NCI-H446 (cell line): ENCODE measurements at regions not wholly inside any gene's neighbourhood (a gene's known extent, or its start where the extent isn't known, plus 50 kb on each side); places are given as distances from the start of the nearest gene placed in this dataset.
A peak's percentile ranks its signal among the peaks of the same experiment; 100 is the strongest.
"Not testable (repeated sequence)": the region's sequence is repeated elsewhere in the genome, so short reads cannot be mapped to it uniquely, and the experiment has no call there.

ENCODE experiments used
- DNase-seq, 2 experiments: peaks; one replicate each; lab custom pipeline; 2025; lab: John Stamatoyannopoulos, UW

DNA sequence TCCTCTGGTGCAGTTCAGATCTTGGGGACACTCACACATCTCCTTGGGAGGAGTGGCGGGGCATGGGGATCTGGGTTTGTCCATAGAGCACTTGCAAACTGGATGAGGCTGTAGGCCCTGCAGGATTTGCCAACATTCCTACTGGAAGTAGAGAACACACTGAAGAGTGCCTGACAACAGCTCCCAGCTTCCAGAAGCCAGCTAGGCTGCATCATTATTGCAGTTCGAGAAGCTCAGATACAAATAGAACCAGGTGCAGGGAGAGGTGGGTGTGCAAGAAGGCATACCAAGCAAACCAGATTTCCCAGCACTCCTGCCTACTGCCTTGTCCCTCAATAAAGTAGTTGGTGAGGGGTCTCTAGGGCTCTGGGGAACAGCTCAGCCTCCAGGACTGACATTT is 52.5 kb downstream of the RHOB start:
- no peak for DNase-seq

DNA sequence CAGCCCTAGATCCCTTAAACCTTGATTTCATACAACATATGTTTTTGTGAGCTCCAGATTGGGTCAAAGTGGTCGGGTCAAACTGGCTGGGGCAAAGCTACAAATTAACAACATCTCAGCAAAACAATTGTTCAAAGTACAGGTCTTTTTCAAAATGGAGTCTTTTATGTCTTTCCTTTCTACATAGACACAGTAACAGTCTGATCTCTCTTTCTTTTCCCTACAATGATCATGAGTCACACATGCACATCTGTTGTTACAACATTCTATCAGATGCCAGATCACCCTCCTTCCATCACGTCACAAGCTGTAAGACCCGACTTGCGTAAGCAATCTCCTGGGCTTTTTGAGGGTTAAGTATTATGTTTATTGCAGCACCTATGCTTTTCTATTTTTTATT is 55.1 kb downstream of the RHOB start:
- no peak for DNase-seq

DNA sequence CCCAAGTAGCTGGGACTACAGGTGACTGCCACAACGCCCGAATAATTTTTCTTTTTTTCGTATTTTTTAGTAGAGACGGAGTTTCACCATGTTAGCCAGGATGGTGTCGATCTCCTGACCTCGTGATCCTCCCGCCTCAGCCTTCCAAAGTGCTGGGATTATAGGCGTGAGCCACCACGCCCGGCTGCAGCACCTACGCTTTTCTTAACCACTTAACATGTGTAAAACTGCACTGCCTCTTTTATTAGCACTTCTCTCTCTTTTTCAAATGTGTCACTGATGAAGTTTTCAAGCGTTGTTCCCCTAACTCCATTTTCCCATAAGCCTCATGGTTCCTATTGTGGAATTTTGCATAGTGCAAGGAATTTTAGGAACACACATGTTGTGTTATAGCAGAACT is 55.6 kb downstream of the RHOB start:
- DNase-seq: not testable (repeated sequence)

DNA sequence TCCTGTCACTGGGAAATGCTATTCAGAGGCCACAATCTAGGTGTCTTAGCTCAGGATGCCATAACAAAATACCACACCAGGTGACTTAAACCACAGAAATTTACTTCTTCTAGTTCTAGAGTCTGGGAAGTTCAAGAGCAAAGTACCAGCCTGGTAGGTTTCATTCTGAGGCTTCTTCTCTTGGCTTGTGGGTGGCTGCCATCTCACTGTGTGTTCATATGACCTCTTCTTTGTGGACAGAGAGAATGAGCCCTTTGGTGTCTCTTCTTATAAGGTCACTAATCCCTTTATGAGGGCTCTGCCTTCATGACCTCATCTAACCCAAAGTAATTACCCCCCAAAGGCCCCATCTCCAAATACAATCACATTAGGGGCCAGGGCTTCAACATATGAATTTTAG is 57.3 kb downstream of the RHOB start:
- DNase-seq: no peak

DNA sequence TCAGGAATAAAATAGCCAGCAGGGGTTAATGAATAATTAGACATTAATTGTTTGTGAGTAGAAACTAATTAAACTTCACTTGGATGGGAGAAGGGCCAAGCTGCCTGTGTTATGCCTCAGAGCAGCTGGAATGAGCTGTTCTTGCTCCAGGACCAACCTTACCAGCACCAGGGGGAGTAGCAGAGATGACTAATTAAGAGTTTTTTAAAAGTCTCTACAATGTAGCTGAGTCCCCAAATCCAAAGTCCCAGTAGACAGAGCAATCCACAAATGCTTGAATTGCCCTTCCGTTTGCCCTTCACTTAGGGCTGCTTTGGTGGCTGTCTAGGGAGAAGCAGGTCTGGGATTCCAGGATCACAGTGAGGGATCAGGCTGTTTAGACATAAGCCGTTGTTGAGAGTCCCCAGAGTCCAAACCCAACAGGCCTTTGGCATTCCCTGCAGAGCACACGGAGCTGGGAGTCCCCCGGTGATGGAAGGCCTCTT is 59.4 kb downstream of the RHOB start:
- no peak for DNase-seq

DNA sequence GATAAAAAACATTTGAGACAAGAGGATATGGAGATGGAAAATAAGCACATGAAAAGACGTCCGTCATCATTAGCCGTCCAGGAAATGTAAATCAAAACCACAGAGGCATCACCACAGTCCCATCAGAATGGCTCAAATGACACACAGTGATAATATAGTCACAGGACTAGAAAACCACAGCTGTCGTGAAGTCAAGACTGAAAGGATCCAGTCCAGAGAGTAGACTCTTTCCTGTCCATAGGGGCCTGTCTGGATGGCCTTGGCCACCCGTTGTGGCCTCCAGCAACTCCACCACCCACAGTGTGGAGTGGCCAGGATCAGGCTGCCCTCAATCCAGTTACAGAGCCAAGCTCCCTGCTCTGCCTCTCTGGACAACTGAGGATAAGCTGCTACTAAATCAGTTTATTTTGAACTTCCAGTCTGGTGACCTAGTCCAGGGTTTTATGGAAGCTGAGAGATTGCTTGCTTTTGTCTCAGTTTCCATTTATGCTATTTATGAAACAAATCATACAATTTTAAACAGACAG is 60.4 kb downstream of the RHOB start:
- DNase-seq: no peak

DNA sequence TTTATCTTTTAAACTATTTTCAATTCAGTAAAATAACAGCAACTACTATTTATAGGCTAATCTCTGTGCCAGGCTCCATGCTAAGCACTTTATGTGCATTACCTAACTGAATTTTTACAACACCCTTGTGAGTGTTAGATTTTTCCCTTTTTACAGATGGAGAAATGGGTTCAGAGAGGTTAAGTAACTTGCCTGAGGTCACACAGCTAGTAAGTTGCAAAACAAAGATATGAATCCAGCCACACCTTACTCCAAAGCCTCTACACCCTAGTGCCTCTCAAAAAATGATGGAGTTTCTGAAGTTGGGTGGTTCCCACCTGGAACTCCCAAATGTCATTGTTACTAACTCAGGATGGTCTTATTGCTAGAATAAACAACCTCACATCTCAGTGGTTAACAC is 60.8 kb downstream of the RHOB start:
- DNase-seq: no peak

DNA sequence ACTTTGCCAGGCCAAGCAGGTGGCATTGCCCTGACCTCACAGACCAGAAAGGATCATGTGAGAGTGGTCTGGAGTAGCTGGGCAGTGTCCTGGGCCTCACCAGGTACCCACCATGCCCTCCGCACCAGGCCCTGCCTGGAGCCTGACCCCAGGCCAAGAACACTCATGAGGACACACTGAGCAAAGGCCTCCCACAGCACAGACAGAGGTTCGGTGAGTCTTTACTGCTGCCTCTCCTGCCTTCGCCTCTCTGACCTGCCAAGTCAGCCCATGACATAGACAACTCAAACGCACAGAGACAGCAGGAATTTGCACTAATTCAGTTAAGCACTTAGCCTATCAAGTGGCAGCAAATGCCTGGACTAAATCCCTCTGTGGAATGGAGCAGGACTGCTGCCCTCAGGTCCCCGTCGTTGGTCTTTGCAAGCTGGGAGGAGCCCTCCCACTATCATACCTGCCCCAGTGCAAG is 62.5 kb downstream of the RHOB start:
- DNase-seq: no peak

DNA sequence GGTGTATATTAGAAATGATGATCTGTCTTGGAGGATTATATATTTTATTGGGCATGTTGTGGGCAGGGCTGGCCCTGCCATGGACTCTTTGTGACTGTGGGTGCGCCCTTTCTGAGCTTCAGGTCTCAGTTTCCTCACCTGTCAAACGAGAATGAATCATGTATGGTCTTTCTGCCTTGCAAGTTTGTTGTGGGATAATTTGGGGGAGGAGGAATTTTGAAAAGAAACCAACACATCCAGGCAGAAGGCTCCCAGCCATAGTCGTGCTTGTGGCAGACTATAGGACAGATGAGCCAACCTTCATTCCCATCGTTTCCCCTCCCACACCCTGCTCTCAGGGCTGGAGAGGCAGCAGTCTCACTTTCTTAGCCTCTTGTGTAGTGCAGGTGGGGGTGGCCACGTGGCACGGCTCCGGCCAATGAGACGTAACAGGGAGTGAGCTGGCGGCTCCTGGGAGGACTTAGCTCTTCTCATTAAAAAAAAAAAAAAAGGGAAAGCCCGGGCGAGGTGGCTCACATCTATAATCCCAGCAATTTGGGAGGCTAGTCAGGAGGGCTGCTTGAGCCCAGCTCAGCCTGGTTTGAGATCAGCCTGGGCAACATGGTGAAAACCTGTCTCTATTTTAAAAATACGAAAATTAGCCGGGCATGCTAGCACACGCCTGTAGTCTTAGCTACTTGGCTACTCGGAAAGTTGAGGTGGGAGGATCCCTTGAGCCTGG is 63.1 kb downstream of the RHOB start:
- peak in 1 of 2 experiments; percentile 53 for DNase-seq

DNA sequence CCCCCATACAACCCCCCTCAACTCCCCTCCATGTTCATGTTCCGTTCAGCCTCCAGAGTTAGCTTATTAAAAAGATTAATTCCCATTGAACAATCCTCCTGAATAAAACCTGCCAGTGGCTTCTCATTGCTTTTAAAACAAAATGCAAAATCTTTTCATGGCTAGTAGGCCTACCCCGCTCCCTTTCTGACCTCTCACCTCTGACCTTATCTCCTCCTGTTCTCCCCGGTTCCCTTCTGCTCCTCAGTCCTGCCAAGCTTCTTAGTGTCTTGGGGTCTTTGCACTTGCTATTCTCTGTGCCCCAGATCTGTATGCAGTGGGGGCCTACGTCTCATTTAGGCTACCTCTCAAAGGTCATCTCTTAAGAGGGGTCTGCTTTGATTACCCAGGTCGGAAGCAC is 64.3 kb downstream of the RHOB start:
- DNase-seq: no peak

DNA sequence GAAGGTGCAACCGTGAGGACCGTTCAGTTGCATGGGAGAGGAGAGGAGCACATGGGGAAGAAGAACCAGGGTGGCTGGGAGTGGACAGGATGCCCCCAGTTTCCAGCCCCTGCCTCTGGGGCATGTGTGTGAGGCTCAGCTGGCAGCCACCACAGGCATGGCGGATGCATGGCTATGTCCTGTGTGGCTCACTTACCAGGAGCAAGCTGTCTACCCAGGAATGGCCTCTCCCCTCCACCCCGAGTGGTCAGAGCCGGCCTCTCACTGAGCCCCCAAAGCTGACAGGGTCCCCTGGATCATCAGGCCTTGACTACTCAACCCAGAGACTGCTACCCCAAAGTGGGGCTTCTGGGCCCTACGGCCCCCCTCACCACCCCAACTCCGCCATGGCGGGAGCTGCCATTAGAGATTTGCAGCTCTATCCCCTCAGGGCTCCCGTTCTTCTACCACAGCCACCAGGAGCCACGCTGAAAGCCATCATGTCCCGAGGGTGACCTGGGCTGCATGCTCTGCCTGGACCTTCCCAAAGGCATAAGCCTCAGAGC is 65.3 kb downstream of the RHOB start:
- DNase-seq: no peak

DNA sequence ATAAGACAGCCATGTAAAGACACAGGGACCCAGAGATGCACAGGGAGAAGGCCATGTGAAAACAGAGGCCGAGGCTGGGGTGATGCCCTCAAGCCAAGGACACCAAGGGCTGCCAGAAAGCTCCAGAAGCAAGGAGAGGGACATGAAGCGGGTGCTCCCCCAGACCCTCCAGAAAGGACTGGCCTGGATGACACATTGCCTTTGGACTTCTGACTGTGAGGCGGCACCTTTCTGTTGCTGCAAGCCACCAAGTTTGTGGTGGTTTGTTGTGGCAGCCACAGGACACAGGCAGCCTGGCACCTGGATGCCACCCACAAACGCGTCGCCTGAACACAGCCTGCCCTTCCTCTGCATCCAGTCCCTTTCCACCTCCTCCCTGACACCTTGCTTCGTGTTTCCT is 67.1 kb downstream of the RHOB start:
- no peak for DNase-seq

DNA sequence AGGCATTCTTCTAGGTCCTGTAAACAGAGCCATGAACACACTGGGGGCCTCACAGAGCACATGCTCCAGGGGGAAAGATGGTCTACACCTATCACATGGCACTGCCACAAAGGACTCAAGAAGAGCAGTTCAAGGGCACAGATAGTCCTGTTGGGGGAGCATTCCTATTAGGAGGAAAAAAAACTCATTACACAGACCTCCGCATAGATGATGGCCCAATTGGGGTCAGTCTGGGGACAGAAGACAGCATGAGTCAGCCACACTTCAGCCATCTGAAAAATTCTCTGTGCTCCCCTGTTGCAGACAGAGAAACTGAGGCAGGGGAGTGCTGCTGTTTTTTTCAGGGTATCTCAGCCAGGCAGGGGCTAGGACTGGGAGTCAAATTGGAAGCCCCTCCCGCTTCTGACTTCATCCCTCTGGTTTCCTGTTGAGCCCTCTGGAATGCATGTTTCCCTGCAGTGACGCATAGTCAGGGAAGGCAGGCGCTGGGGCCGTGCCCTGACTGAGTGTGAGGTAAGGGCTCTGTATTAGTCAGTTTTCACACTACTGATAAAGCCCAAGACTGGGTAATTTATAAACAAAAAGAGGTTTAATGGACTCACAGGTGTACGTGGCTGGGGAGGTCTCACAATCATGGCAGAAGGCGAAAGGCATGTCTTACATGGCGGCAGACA is 67.9 kb downstream of the RHOB start:
- DNase-seq: no peak

DNA sequence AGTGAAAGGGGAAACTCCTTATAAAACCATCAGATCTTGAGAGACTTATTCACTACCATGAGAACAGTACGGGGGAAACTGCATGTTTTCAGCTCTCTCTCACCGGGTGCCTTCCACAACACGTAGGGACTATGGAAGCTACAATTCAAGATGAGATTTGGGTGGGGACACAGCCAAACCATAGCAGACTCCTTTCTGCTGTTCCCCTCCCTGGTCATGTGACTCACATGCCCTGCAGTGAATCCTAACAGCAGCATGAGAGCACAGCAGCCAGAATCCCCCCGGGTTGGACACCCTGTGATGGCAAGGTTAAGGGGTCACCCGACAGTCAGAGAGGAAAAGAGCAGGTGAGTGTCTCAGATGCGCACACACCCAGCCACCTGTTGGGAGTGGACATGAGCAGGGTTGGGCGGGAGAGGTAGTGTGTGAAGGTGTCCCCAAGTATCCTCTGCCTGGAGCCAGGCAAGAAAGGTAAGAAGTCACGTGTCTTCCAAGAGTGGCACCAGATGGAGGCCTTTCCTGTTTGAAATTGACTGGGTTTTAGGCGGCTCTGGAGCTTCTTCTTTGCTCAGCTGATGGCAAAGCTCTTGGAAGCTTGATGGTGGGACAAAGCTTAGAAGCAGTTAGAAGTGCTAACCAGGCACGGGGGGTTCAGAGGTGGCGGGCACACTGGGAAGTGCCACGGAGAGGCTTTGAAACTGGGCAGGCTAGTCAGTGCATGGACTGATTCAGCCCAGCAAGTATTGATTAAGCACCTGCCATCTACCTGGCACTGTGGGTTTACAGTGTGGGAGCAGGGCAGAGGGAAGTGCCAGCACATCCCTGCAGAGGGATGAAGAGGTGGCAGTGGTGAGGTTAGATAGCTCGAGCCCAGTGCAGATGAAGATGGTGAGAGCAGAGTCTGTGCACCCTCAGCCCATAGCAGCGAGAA is 68.7 kb downstream of the RHOB start:
- DNase-seq: no peak

DNA sequence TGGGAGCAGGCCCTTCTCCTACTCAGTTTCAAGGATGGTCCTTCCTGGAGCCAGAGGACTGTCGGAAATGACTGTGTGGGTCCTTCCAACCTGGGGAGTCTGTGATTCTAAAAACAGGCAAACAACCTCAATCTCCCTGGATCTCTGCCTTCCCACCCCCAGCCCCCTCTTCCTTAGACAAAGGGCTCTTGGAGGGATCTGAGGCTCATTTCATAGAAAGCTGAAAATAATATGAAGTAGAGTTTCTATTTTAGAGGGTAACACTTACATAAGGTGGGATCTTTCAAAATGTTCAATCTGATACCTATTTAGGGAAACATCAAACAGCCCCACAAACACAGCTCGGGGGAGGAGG is 69.4 kb downstream of the RHOB start:
- DNase-seq: no peak

DNA sequence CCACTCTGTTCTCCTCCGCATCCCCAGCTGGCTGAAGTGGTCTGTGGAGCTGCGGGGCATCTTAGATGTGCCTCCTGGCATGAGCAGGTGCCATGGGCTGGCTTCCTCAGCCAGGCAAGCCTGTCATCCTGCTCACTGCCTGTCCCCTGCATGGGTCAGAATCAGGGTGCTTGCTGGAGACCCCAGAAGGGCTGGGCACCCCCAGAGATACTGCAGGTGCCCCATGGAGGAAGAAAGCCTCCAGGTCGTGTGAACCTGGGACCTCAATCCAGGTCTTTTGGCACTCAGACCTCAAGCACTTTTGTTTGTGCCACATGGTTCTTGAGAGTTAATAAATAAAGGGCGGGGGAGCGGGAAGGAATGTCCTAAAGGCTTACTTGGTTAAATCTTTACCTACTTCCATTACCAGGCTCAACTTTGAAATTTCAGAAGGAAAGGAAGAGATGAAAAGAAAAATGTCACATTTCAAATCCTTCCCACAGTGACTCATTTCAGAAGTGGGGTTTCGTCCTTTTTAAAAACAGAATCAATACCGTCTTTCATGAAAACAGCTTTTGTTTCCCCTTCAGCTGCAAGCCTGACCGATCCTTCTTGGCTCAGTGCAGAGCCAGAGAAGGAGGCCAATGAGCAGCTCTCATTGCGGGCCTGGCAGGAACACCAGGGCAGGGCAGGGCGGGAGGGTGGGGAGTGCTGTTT is 69.9 kb downstream of the RHOB start:
- peak in 1 of 2 experiments; percentile 50 for DNase-seq

DNA sequence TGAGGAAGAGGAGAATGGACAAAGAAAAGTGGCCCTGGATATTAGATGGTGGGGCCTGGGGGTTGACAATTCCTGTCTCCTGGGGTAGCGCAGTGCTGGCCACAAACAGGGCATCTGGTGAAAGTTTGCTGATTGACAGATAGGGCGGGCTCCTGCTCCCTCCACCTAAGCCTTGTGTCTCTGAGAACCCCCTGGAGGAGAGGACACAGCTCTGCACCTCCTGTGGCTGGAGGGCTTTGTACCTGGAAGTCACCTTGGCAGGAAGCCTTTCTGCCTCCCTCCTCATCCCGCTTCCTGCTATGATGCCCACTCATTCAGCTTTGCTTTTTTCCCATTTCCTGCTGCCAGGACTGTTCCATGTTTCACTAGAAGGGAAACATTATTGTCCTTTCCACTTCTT is 72.4 kb downstream of the RHOB start:
- no peak for DNase-seq

DNA sequence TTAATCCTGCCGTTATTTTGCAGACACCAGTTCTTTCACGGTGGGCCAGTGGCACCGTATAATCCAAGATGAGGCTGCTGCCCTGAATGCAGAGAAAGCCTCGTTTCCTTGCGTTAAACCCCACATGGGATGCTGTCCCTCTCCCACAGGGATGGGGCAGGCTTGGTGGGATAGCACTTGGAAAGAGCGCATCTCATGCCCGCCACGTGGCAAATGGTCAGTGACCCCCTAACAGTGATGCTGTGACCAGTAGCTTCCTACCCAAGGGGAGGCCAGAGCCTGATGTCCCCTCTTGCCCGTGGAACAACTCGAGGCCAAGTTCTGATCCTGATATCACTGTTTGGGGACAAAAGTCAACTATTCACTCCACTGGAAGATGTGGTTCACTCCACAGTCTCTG is 73.3 kb downstream of the RHOB start:
- DNase-seq: no peak

DNA sequence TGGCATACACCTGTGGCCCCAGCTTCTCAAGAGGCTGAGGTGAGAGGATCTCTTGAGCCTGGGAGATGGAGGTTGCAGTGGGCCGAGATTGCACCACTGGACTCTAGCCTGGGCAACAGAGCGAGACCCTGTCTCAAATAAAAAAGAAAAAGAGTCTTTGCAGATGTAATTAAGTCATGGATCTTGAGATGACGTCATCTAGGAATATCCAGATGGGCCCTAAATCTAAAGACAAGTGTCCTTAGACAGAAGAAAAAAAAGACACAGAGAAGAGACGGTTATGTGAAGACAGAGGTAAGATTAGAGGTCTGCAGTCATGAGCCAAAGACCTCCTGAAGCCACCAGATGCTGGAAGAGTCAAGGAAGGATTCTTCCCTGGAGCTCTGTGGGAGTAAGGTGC is 74.3 kb downstream of the RHOB start:
- no peak for DNase-seq

DNA sequence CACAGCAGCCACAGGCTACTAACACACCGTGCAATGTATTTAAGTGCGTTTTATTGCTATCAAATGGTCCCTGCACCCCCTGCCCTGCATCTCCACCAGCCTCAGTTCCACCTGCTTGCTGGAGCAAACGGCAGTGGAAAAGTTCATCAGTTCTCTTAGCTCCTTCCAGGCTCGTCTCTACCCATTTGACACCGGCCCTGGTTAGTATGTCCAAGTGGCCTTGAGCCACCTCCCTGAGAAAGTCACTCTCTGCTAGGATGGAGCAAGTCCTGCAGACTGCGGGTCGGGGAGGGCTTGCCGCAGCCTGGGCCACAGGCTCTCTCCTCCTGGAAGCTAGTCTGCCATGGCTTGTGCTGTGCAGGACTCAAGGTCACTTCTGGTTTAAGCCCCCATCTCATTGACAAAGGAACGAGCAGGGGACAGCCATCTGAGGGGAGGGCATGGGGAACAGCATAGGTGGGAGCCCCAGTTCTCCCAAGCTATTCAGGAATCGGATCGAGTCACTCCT is 74.9 kb downstream of the RHOB start:
- no peak for DNase-seq

DNA sequence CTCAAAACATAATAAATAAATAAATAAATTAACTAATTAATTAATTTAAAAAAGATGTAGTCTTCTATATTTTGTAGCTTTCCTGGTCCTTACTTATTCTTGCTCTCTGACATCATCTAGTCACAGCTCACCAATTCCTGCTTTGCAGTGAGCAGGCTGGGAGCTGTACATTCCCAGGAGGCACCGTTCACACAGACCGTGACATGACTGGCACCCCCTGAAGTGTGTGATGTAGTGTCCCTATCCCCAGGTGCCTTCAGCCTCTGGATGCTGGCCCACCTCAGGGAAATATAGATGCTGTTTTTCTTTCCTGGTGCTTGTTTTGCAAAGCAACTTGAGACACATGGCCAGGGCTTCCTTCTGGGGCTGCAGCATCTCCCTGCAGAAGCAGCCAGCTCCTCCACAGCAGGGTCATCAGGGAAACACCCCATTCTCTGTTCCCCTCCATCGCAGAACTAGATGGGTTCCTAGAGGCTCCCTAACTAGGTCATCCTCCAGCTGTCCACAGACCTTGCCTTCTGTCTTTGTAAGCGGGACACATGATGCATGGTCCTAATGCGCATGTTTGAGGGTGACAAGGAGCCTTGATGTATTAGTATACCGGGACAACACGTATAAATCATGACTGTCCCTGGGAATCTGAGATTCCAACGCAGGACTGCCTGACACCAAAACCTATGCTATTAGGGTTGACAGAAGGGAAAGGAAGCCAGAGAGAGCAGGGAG is 76.4 kb downstream of the RHOB start:
- DNase-seq: no peak
